Hematopoietic multipotent progenitor cell treated with erythropoietin and hydrocortisone succinate and interleukin-3 and kit ligand, for 15 days (in vitro differentiated cells): ENCODE measurements at regions not wholly inside any gene's neighbourhood (a gene's known extent, or its start where the extent isn't known, plus 50 kb on each side); places are given as distances from the start of the nearest gene placed in this dataset.
"Not testable (repeated sequence)": the region's sequence is repeated elsewhere in the genome, so short reads cannot be mapped to it uniquely, and the experiment has no call there.

Experiments used
- DNase-seq: peaks from one replicate; pipeline ENCODE4 v3.0.0-alpha.2; 2015; ENCODE audit warnings: low spot score

DNA sequence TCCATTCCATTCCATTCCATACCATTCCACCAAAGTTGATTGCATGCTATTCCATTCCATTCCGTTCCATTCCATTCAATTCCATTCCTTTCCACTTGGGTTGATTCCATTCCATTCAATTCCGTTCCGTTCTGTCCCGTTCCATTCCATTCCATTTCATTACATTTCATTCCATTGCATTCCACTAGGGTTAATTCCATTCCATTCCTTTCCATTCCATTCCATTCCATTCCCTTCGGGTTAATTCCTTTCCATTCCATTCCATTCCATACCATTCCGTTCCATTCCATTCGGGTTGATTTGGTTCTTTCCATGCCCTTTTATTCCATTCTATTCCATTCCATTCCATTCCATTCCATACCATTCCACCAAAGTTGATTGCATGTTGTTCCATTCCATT, 131.9 kb downstream of the CWH43 start:
- DNase-seq: peak; percentile 4

DNA sequence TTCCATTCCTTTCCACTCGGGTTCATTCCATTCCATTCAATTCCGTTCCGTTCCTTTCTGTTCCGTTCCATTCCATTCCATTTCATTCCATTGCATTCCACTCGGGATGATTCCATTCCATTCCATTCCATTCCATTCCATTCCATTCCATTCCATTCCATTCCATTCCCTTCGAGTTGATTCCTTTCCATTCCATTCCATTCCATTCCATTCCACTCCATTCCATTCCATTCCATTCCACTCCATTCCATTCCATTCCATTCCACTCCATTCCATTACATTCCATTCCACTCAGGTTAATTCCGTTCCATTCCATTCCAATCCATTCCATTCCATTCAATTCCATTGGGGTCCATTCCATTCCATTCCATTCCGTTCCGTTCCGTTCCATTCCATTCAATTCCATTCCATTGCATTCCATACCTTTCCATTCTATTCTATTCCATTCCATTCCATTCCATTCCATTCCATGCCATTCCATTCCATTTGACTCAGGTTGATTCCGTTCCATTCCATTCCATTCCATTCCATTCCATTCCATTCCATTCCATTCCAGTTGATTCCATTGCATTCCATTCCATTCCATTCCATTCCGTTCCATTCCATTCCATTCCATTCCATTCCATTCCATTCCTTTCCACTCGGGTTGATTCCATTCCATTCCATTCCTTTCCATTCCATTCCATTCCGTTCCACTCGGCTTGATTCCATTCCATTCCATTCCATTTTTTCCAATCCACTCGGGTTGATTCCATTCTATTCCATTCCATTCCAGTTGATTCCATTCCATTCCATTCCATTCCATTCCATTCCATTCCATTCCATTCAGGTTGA, 132.5 kb downstream of the CWH43 start:
- DNase-seq: peak; percentile 9

DNA sequence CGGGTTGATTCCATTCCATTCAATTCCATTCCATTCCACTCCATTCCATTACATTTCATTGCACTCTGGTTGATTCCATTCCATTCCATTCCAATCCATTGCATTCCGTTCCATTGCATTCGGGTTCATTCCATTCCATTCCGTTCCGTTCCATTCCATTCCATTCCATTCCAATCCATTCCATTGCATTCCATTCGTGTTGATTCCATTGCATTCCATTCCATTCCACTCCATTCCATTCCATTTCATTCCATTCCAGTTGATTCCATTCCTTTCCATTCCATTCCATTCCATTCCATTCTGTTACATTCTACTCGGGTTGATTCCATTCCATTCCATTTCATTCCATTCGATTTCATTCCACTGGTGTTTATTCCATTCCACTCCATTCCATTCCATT, 133.3 kb downstream of the CWH43 start:
- DNase-seq: peak; percentile 4

DNA sequence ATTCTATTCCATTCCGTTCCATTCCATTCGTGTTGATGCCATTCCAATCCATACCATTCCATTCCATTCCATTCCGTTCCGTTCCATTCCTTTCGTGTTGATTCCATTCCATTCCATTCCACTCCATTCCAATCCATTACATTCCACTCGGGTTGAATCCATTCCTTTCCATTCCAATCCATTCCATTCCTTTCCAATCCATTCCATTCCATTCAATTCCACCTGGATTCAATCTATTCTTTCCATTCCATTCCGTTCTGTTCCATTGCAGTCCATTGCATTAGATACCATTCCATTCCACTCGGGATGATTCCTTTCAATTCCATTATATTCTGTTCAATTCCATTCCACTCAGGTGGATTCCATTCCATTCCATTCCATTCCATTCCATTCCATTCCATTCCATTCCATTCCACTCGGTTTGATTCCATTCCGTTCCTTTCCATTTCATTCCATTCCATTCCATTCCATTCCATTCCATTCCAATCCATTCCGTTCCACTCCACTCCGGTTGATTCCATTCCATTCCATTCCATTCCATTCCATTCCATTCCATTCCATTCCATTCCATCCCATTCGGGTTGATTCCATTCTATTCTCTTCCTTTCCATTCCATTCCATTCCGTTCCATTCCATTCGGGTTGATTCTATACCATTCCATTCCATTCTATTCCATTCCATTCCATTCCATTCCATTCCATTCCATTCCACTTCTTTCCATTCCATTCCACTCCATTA, 134.1 kb downstream of the CWH43 start:
- DNase-seq: peak; percentile 41

DNA sequence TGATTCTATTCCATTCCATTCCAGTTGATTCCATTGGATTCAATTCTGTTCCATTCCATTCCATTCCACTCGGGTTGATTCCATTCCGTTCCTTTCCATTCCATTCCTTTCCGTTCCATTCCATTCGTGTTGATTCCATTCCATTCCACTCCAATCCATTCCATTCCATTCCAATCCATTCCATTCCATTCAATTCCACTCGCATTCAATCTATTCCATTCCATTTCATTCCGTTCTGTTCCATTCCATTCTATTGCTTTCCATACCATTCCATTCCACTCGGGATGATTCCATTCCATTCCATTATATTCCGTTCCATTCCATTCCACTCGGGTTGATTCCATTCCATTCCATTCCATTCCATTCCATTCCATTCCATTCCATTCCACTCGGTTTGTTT, 134.7 kb downstream of the CWH43 start:
- DNase-seq: peak; percentile 56

DNA sequence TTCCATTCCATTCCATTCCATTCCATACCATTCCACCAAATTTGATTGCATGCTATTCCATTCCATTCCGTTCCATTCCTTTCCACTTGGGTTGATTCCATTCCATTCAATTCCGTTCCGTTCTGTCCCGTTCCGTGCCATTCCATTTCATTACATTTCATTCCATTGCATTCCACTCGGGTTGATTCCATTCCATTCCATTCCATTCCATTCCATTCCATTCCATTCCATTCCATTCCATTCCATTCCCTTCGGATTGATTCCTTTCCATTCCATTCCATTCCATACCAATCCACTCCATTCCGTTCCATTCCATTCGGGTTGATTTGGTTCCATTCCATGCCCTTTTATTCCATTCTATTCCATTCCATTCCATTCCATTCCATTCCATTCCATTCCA, 140.4 kb downstream of the CWH43 start:
- DNase-seq: not testable (repeated sequence)

DNA sequence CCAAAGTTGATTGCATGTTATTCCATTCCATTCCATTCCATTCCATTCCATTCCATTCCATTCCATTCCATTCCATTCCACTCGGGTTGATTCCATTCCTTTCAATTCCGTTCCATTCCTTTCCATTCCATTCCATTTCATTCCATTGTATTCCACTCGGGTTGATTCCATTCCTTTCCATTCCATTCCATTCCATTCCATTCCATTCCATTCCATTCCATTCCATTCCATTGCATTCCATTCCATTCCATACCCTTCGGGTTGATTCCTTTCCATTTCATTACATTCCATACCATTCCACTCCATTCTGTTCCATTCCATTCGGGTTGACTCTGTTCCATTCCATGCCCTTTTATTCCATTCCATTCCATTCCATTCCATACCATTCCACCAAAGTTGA, 140.8 kb downstream of the CWH43 start:
- DNase-seq: not testable (repeated sequence)

DNA sequence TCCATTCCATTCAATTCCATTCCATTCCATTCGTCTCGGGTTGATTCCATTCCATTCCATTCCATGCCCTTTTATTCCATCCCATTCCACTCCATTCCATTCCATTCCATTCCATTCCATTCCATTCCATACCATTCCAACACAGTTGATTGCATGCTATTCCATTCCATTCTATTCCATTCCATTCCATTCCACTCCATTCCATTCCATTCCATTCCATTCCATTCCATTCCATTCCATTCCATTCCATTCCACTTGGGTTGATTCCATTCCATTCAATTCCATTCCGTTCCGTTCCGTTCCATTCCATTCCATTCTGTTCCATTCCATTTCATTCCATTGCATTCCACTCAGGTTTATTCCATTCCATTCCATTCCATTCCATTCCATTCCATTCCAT, 143.3 kb downstream of the CWH43 start:
- DNase-seq: not testable (repeated sequence)

DNA sequence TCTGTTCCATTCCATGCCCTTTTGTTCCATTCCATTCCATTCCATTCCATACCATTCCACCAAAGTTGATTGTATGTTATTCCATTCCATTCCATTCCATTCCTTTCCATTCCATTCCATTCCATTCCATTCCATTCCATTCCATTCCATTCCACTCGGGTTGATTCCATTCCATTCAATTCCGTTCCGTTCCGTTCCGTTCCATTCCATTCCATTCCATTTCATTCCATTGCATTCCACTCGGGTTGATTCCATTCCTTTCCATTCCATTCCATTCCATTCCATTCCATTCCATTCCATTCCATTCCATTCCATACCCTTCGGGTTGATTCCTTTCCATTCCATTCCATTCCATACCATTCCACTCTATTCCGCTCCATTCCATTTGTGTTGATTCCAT, 143.8 kb downstream of the CWH43 start:
- DNase-seq: not testable (repeated sequence)

DNA sequence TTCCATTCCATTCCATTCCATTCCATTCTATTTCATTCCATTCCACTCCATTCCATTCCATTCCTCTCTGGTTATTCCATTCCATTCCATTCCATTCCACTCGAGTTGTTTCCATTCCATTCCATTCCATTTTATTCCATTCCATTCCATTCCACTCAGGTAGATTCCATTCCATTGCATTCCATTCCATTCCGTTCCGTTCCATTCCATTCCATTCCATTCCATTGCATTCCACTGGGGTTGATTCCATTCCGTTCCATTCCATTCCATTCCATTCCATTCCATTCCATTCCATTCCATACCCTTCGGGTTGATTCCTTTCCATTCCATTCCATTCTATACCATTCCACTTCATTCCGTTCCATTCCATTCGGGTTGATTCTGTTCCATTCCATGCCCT, 144.6 kb downstream of the CWH43 start:
- not testable (repeated sequence) for DNase-seq

DNA sequence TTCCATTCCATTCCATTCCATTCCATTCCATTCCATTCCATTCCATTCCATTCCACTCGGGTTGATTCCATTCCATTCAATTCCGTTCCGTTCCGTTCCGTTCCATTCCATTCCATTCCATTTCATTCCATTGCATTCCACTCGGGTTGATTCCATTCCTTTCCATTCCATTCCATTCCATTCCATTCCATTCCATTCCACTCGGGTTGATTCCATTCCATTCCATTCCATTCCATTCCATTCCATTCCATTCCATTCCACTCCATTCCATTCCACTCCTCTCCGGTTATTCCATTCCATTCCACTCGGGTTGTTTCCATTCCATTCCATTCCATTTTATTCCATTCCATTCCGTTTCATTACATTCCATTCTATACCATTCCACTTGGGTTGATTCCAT, 151.0 kb downstream of the CWH43 start:
- not testable (repeated sequence) for DNase-seq

DNA sequence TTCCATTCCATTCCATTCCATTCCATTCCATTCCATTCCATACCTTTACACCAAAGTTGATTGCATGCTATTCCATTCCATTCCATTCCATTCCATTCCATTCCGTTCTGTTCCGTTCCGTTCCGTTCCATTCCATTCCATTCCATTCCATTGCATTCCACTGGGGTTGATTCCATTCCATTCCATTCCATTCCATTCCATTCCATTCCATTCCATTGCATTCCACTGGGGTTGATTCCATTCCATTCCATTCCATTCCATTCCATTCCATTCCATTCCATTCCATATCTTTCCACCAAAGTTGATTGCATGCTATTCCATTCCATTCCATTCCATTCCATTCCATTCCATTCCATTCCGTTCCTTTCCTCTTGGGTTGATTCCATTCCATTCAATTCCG, 151.9 kb downstream of the CWH43 start:
- not testable (repeated sequence) for DNase-seq

DNA sequence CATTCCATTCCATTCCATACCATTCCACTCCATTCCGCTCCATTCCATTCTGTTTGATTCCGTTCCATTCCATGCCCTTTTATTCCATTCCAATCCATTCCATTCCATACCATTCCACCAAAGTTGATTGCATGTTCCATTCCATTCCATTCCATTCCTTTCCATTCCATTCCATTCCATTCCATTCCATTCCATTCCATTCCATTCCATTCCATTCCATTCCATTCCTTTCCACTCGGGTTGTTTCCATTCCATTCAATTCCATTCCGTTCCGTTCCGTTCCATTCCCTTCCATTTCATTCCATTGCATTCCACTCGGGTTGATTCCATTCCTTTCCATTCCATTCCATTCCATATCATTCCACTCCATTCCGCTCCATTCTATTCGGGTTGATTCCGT, 152.7 kb downstream of the CWH43 start:
- DNase-seq: not testable (repeated sequence)

DNA sequence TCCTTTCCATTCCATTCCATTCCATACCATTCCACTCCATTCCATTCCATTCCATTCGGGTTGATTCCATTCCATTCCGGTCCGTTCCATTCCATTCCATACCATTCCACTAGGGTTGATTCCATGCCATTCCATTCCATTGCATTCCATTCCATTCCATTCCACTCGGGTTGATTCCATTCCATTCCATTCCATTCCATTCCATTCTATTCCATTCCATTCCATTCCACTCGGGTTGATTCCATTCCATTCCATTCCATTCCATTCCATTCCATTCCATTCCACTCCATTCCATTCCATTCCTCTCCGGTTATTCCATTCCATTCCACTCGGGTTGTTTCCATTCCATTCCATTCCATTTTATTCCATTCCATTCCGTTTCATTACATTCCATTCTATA, 153.4 kb downstream of the CWH43 start:
- not testable (repeated sequence) for DNase-seq

DNA sequence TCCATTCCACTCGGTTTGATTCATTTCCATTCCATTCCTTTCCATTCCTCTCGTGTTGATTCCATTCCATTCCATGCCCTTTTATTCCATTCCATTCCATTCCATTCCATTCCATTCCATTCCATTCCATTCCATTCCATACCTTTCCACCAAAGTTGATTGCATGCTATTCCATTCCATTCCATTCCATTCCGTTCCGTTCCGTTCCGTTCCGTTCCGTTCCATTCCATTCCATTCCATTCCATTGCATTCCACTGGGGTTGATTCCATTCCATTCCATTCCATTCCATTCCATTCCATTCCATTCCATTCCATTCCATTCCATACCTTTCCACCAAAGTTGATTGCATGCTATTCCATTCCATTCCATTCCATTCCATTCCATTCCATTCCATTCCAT, 154.3 kb downstream of the CWH43 start:
- DNase-seq: not testable (repeated sequence)

DNA sequence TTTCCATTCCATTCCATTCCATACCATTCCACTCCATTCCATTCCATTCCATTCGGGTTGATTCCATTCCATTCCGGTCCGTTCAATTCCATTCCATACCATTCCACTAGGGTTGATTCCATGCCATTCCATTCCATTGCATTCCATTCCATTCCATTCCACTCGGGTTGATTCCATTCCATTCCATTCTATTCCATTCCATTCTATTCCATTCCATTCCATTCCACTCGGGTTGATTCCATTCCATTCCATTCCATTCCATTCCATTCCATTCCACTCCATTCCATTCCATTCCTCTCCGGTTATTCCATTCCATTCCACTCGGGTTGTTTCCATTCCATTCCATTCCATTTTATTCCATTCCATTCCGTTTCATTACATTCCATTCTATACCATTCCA, 155.9 kb downstream of the CWH43 start:
- not testable (repeated sequence) for DNase-seq

DNA sequence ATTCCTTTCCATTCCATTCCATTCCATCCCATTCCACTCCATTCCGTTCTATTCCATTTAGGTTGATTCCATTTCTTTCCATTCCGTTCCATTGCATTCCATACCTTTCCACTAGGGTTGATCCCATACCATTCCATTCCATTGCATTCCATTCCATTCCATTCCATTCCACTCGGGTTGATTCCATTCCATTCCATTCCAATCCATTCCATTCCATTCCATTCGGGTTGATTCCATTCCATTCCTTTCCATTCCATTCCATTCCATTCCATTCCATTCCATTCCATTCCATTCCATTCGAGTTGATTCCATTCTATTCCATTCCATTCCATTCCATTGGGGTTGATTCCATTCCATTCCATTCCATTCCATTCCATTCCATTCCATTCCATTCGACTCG, 161.1 kb downstream of the CWH43 start:
- DNase-seq: not testable (repeated sequence)

DNA sequence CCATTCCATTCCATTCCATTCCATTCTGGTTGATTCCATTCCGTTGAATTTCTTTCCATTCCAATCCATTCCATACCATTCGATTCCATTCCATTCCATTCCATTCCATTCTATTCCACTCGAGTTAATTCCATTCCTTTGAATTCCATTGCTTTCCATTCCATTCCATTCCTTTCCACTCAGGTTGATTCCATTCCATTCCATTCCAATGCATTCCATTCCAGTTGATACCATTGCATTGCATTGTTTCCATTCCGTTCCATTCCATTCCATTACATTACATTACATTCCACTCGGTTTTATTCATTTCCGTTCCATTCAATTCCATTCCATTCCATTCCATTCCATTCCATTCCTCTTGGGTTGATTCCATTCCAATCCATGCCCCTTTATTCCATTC, 161.5 kb downstream of the CWH43 start:
- DNase-seq: not testable (repeated sequence)

DNA sequence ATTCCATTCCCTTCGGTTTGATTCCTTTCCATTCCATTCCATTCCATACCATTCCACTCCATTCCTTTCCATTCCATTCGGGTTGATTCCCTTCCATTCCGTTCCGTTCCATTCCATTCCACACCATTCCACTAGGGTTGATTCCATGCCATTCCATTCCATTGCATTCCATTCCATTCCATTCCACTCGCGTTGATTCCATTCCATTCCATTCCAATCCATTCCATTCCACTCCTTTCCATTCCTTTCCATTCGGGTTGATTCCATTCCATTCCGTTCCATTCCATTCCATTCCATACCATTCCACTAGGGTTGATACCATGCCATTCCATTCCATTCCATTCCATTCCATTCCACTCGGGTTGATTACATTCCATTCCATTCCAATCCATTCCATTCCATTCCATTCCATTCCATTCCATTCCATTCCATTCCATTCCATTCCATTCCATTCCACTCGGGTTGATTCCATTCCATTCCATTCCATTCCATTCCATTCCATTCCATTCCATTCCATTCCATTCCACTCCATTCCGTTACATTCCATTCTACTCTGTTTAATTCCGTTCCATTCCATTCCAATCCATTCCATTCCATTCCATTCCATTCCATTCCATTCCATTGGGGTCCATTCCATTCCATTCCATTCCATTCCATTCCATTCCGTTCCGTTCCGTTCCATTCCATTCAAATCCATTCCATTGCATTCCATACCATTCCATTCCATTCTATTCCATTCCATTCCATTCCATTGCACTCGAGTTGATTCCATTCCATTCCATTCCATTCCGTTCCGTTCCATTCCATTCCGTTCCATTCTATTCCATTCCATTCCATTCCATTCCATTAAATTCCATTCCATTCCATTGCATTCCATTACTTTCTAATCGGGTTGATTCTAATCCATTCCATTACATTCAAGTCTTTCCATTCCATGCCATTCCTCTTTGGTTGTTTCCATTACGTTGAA, 163.2 kb downstream of the CWH43 start:
- peak; percentile 82 for DNase-seq

DNA sequence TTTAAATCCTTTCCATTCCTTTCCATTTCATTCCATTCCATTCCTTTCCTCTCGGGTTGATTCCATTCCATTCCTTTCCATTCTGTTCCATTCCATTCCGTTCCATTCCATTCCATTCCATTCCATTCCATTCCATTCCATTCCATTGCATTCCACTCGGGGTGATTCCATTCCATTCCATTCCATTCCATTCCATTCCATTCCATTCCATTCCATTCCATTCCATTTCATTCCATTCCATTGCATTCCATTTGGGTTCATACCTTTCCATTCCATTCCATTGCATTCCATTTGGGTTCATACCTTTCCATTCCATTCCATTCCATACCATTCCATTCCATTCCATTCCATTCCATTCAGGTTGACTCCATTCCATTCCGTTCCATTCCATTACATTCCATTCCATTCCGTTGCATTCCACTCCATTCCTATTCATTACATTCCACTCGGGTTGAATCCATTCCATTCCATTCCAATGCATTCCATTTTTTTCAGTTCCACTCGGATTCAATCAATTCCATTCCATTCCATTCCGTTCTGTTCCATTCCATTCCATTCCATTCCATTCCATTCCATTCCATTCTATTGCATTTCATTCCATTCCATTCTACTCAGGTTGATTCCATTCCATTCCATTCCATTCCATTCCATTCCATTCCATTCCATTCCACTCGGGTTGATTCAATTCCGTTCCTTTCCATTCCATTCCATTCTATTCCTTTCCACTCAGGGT, 164.4 kb downstream of the CWH43 start:
- DNase-seq: peak; percentile 4

DNA sequence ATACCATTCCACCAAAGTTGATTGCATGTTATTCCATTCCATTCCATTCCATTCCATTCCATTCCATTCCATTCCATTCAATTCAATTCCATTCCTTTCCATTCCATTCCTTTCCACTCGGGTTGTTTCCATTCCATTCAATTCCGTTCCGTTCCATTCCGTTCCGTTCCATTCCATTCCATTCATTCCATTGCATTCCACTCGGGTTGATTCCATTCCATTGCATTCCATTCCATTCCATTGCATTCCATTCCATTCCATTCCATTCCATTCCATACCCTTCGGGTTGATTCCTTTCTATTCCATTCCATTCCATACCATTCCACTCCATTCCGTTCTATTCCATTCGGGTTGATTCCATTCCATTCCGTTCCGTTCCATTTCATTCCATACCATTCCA, 166.9 kb downstream of the CWH43 start:
- DNase-seq: not testable (repeated sequence)
